CD4-positive, alpha-beta T cell (primary cell): ENCODE measurements at regions not wholly inside any gene's neighbourhood (a gene's known extent, or its start where the extent isn't known, plus 50 kb on each side); places are given as distances from the start of the nearest gene placed in this dataset.

Experiments
- ATAC-seq: fragments of 200-7000 bp; cut with Tn5 transposase; one replicate; pipeline ENCODE4 v1.10.0; 2022; ENCODE audit warnings: mild to moderate bottlenecking; ENCODE audit not compliant: poor library complexity
- CTCF ChIA-PET: fragments of 350-600 bp; sonication (Branson Sonifier 250); formaldehyde crosslinking; loops from one replicate; lab custom pipeline; 2021; ENCODE audit warnings: antibody characterized with exemption, inconsistent platforms; lab: Charles Lee
- POLR2A ChIA-PET: fragments of 350-600 bp; sonication (Branson Sonifier 250); formaldehyde crosslinking; loops from one replicate; lab custom pipeline; 2021; ENCODE audit warnings: antibody characterized with exemption, inconsistent platforms; lab: Charles Lee
- DNase-seq, 14 experiments: peaks; one replicate each; pipeline ENCODE4 v3.0.0-alpha.2; 2013 to 2020; ENCODE audit warnings: mixed read lengths in 2 of 14
- H3K27ac ChIP-seq, 2 donors: one replicate each; pipeline versions ENCODE4 v1.5.1 to v1.7.0; 2013; ENCODE audit warnings: low read length in 2 of 2, low read depth in 1 of 2, mild to moderate bottlenecking in 1 of 2
- H3K27me3 ChIP-seq, 2 experiments: 1 replicate in 1 of 2; 2 replicates in 1 of 2; pipeline versions ENCODE4 v1.6.1 to v1.7.0; 2013; ENCODE audit warnings: low read length in 2 of 2, control low read depth in 1 of 2, mild to moderate bottlenecking in 1 of 2, moderate library complexity in 1 of 2; ENCODE audit not compliant: insufficient read depth in 2 of 2, control insufficient read depth in 1 of 2
- H3K36me3 ChIP-seq: one replicate; pipeline ENCODE4 v1.6.1; 2013; ENCODE audit warnings: low read length, control low read depth; ENCODE audit not compliant: insufficient read depth
- H3K4me1 ChIP-seq: one replicate; pipeline ENCODE4 v1.6.1; 2013; ENCODE audit warnings: low read length, control low read depth; ENCODE audit not compliant: insufficient read depth
- H3K4me3 ChIP-seq: one replicate; pipeline ENCODE4 v1.5.1; 2013; ENCODE audit warnings: mild to moderate bottlenecking, low read length, moderate library complexity
- H3K9me3 ChIP-seq, 2 experiments: 1 replicate in 1 of 2; 2 replicates in 1 of 2; pipeline versions ENCODE4 v1.6.1 to v1.7.0; 2013; ENCODE audit warnings: low read length in 2 of 2, mild to moderate bottlenecking in 2 of 2, control low read depth in 1 of 2, moderate library complexity in 1 of 2; ENCODE audit not compliant: control insufficient read depth in 1 of 2, insufficient read depth in 1 of 2
- H3K27ac Mint-ChIP-seq: one replicate; pipeline ENCODE4 v1.8.0; 2020; ENCODE audit warnings: mixed read lengths
- H3K27me3 Mint-ChIP-seq: one replicate; pipeline ENCODE4 v1.8.0; 2021; ENCODE audit warnings: mixed read lengths
- H3K36me3 Mint-ChIP-seq: one replicate; pipeline ENCODE4 v1.8.0; 2021; ENCODE audit warnings: low read depth, mixed read lengths
- H3K4me1 Mint-ChIP-seq: one replicate; pipeline ENCODE4 v1.8.0; 2021; ENCODE audit warnings: low read depth, mixed read lengths
- H3K4me3 Mint-ChIP-seq: one replicate; pipeline ENCODE4 v1.8.0; 2020; ENCODE audit warnings: mild to moderate bottlenecking, mixed read lengths
- H3K9me3 Mint-ChIP-seq: one replicate; pipeline ENCODE4 v1.8.0; 2020; ENCODE audit warnings: mixed read lengths
- CTCF ChIP-seq: fragments of 200-600 bp; IDR thresholded peaks from one replicate; pipeline ENCODE4 v1.8.0; 2022; ENCODE audit warnings: antibody characterized with exemption, mild to moderate bottlenecking
- intact Hi-C, 2 experiments: fragments of 100-400 bp; cut with DNase I in 1 of 2; cut with micrococcal nuclease in 1 of 2; formaldehyde crosslinking; loops; one replicate each; pipeline versions ENCODE4 v1.15.1 to v1.9.0; 2023 to 2025; cut with DNase I, micrococcal nuclease

GRCh38 chr12:92029136-92029535 lies 116.5 kb downstream of the BTG1 start:
- intact Hi-C loops, result no loop called here
- Mint-ChIP-seq H3K9me3 (peaks cover 3% of the 10 kb centered on the region), H3K36me3 (peaks cover 9% of the 10 kb centered on the region), H3K4me1 (peaks cover 87% of the 10 kb centered on the region), H3K27me3 (no peaks in the 10 kb centered on the region), H3K27ac (peak overlapping the region; percentile 96), H3K4me3 (peak overlapping the region; percentile 75)
- H3K4me1 ChIP-seq, result peaks cover 53% of the 10 kb centered on the region
- H3K4me3 ChIP-seq, result no peak overlapping the region
- H3K36me3 ChIP-seq, result no peaks in the 10 kb centered on the region
- ATAC-seq, result no peak
- no peak for DNase-seq
- H3K27ac ChIP-seq, result peak overlapping the region; percentile 15 to 56
- ChIA-PET POLR2A (interaction anchor here (0.6 to 1.8 kb wide), 6 partner anchors 18 to 152 kb away, joined by 3 to 6 read pairs (median 4); partner anchors contain the start of gene BTG1), CTCF (interaction anchor here (1.6 to 1.7 kb wide), 2 partner anchors 10 to 28 kb away, joined by 3 read pairs; no protein-coding TSS in a partner anchor)
- no peaks in the 10 kb centered on the region for H3K27me3 ChIP-seq
- H3K9me3 ChIP-seq, result no peaks in the 10 kb centered on the region
- no peak for TF ChIP-seq CTCF

GRCh38 chr12:92028441-92028709 lies 117.3 kb downstream of the BTG1 start:
- Mint-ChIP-seq H3K36me3 (peaks cover 9% of the 10 kb centered on the region), H3K9me3 (peaks cover 3% of the 10 kb centered on the region), H3K27me3 (no peaks in the 10 kb centered on the region), H3K27ac (peak overlapping the region; percentile 96), H3K4me1 (peaks cover 82% of the 10 kb centered on the region), H3K4me3 (peak overlapping the region; percentile 75)
- H3K27ac ChIP-seq, result peak overlapping the region in 1 of 2 donors; percentile 6
- ATAC-seq, result no peak
- CTCF ChIA-PET, result interaction anchor here (1.6 to 1.7 kb wide), 2 partner anchors 9 to 28 kb away, joined by 3 read pairs; no protein-coding TSS in a partner anchor
- no peaks in the 10 kb centered on the region for H3K9me3 ChIP-seq
- no peak for DNase-seq
- no peaks in the 10 kb centered on the region for H3K36me3 ChIP-seq
- intact Hi-C loops, result no loop called here
- H3K4me1 ChIP-seq, result peaks cover 45% of the 10 kb centered on the region
- no peaks in the 10 kb centered on the region for H3K27me3 ChIP-seq
- TF ChIP-seq CTCF, result no peak
- no peak overlapping the region for H3K4me3 ChIP-seq
- POLR2A ChIA-PET, result interaction anchor here (0.6 to 1.8 kb wide), 7 partner anchors 18 to 151 kb away, joined by 3 to 6 read pairs (median 3); partner anchors contain the start of gene BTG1

- Mint-ChIP-seq H3K27ac (peak overlapping the region; percentile 96), H3K4me1 (peaks cover 80% of the 10 kb centered on the region), H3K27me3 (no peaks in the 10 kb centered on the region), H3K4me3 (peak overlapping the region; percentile 32), H3K9me3 (peaks cover 3% of the 10 kb centered on the region), H3K36me3 (peaks cover 11% of the 10 kb centered on the region)
- no peak for TF ChIP-seq CTCF
- Histone ChIP-seq H3K9me3 (no peaks in the 10 kb centered on the region), H3K4me3 (no peak overlapping the region), H3K36me3 (no peaks in the 10 kb centered on the region), H3K4me1 (peaks cover 46% of the 10 kb centered on the region), H3K27ac (no peak overlapping the region), H3K27me3 (no peaks in the 10 kb centered on the region)
- POLR2A ChIA-PET, result interaction anchor here (0.8 to 1.8 kb wide), 4 partner anchors 37 to 151 kb away, joined by 3 to 6 read pairs (median 4); no protein-coding TSS in a partner anchor
- intact Hi-C loops, result no loop called here
- ATAC-seq (no peak), DNase-seq (no peak)
- CTCF ChIA-PET, result interaction anchor here (1.6 to 1.7 kb wide), 2 partner anchors 8 to 27 kb away, joined by 3 read pairs; no protein-coding TSS in a partner anchor
These were observed 117.8 kb downstream of the BTG1 start for GRCh38 chr12:92027701-92028440.
